SK-MEL-5 (cell line): ENCODE measurements at regions not wholly inside any gene's neighbourhood (a gene's known extent, or its start where the extent isn't known, plus 50 kb on each side); places are given as distances from the start of the nearest gene placed in this dataset.
"Not testable (repeated sequence)": the region's sequence is repeated elsewhere in the genome, so short reads cannot be mapped to it uniquely, and the experiment has no call there.

Source experiments
- DNase-seq: peaks from one replicate; pipeline ENCODE4 v3.0.0-alpha.2; 2016; ENCODE audit warnings: low read depth, low spot score
- in situ Hi-C: cut with HindIII; loops from 2 replicates; pipeline ENCODE4 v1.10.0; 2016; ENCODE audit warnings: low sequenced_read_pairs, high pct_unique_total_duplicates, low pct_unique_long_range_greater_than_20kb

DNA sequence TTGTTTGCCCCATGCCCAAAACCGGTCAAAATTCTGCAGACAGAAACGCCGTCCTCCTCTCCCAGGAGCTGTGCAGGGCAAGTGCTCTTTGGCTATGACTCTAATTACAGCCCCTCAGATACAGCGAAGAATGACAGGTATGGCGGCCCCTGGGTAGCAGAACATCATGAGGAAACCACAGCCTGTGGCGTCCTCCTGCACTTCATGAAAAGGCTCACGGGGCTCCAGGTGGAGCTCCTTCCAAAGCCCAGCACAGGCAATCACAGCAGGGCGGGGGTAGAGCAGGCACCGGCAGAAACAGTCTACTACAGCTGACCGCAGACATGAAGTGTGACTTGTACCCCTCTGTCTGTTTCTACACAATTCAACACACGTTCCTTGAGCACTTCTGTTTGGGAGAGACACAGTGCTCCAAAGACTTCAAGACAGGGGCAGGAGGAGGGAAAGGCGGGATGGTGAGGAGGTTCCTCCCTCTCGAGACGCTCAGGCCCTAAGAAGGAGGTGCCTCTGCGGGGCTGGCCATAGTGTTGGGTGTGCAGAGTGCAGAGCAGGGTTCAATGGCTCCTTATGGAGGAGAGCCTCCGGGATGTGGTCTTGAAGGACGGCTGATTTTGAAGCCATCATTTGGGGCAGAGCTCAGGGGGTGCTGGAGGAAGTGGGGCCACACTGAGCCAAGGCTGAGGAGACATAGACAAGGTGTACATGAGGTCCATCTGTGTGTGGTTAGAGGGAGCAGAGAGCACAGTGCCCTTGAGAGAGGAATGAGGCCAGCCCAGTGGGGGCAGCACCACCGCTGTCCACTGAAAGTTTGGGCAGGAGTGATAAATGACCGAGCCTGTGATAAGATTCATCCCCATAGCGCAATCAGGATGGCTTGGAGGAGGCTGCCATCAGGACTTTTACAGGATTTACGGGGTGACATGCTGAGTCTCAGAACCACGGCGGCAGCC lies 468.3 kb downstream of the EIPR1 start:
- in situ Hi-C loops = no loop called here
- no peak for DNase-seq

DNA sequence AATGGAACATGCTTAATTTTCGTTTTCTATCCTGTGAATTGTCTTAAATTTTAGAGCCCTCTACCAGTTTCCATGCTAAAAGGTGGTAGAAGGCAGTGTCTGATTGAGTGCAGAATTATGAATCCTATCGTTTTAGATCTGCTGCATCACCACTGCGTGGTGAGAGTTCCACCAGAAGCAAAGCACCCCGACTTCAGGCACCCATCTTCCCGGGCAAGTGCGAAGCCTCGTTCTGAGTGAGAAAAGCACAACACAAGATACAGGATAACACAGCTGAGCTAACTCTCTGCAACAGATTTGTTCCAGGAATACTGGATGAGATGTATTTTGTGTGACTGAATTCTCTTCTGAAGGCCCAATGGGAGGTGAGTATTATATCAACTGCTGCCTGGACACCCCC lies 471.5 kb downstream of the EIPR1 start:
- no peak for DNase-seq
- in situ Hi-C loops = no loop called here

DNA sequence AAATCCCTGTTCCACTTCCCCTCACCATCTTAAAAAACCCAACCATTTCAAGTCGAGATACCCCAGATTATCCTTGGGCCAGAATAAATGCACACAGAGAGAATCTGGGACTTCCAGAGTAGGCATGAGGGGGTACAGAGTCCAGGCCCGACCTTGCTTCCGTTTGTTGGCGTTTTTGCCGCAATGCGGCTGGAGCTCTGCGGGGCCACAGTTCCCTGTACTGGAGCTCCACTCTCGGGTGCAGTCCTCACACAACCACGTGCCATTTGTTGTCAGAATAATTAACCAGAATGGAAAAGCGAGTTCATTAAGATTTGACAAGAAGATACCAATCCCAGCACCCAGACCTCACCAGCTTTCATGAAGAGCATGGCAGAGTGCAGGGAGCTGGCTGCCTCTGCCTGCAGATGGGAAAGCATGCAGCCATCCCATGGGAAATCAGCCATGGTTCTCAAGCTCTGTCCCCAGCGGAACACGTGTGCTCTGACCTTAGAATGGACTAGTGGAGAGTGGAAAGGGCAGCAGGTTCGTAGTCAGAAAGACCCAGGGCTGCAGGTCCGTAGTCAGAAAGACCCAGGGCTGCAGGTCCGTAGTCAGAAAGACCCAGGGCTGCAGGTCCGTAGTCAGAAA lies 472.8 kb downstream of the EIPR1 start:
- no peak for DNase-seq
- in situ Hi-C loops = no loop called here

GRCh38 chr2:2902547-2903281 lies 474.9 kb downstream of the EIPR1 start:
- in situ Hi-C loops = no loop called here
- DNase-seq = no peak

DNA sequence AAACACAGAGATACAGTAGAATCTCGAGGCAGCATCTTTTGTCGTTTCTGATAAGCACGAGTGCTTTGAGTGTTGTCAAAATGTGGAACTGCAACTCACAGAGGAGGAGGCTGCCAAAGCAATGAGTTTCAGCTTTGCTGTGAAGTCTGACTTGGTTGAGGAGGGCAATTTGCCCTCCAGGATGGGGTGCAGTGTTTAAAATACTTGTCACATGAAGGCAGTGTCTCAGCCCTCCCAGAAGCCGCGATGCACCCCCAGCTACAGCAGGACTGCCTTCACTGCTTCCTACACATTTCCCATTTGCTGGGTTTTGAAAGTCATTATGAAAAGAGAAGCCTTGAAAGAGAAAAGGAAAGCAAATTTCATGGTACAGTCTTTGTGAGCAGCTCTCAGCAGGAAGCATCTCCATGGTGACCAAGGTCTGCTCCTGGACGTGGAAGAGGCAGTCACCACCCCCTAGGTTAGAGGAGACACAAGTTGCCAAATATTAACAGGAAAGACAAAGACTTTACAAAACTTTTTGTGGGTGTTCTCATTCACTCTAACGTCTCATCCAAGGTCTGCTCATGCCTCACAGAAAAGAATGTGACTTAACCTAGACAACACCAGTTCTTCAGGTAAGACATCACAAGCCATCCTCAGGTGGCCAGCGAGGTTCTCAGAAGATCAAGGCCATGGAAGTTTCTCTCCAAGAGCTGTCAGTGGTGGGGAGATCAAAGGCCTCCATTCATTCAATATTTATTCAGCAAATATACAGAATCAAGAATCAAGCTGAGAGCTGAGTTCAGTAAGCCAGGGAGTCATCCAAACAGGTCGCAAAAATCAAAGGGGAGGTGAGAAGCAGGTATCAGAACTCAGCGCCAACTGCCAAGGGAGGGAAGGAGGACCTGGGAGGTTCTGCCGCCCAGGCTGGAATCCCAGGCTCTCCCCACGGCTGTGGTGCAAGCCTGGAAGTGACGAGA lies 476.0 kb downstream of the EIPR1 start:
- in situ Hi-C loops = no loop called here
- no peak for DNase-seq

DNA sequence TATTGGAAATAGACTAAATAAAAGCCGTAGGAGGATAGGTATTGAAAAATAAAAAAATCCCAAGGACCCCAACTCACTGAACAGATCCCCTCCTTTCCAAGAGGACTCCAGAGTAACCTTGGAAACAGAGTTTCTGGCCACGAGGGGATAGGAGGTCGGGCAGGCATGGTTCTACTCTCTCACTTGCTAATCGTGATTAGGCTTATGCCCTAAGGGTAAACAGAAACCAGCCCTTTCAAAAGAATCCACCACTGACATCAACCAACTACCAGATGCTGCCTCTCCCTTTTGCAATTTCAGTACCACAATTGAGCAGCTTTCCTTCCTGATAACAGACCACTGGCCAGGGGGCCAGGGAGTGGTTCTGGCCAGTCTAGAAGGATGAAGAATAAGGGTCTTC lies 477.8 kb downstream of the EIPR1 start:
- peak; percentile 23 for DNase-seq
- in situ Hi-C loops = no loop called here

- in situ Hi-C loops = no loop called here
Measured at GRCh38 chr2:2898744-2899143, 478.9 kb downstream of the EIPR1 start.

GRCh38 chr2:2896643-2897042 lies 481.0 kb downstream of the EIPR1 start:
- in situ Hi-C loops = no loop called here
- DNase-seq = no peak

More at GRCh38 chr2:2898744-2899143, 478.9 kb downstream of the EIPR1 start:
- DNase-seq = no peak

DNA sequence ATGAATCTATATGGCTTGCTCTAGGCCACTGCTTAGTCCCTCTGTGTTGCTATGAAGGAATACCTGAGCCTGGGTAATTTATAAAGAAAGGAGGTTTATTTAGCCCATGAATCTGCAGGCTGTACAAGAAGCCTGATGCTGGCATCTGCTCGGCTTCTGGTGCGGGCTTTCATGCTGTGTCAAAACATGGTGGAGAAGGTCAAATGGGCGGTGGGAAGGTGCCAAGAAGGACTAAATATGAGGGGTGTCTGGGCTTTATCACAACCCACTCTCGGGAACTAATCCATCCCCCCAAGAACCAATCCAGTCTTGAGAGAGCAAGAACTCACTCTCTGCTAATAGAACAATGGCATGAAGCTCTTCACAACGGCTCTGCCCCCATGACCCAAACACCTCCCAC lies 481.6 kb downstream of the EIPR1 start:
- DNase-seq = no peak
- in situ Hi-C loops = no loop called here

DNA sequence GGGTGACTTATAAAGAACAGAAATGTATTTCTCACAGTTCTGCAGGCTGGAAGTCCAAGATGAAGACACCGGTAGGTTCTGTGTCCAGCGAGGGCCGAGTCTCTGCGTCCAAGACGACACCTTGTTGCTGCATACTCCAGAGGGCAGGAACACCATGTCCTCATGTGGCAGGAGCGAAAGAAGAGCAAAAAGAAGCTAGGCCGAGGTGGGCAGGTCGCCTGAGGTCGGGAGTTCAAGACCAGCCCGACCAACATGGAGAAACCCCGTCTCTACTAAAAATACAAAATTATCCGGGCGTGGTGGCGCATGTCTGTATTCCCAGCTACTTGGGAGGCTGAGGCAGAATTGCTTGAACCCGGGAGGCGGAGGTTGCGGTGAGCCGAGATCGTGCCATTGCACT lies 483.6 kb downstream of the EIPR1 start:
- in situ Hi-C loops, DNase-seq: not testable (repeated sequence)

DNA sequence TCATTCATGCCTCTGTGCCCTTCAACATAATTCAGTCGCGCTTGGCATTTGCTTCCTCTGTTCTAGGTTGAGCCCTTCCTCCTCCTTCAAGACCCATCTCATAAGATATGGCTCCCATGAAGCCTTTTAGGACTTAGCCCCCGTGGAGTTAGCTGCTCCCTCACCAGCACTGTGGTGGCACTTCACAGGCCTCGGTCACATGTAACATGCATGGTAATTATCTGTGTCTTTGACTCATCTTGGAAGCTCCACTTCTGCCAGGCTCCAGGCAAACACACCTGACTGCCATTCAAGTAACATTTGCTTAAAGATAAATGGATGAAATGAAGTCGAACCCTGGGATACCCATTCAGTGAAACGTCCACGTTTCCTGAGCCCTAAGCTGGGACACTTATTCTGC lies 484.7 kb downstream of the EIPR1 start:
- no peak for DNase-seq
- in situ Hi-C loops = no loop called here

GRCh38 chr2:2892378-2892777 lies 485.2 kb downstream of the EIPR1 start:
- in situ Hi-C loops = no loop called here
- DNase-seq = no peak

GRCh38 chr2:2890901-2891300 lies 486.7 kb downstream of the EIPR1 start:
- in situ Hi-C loops = no loop called here
- DNase-seq = no peak

DNA sequence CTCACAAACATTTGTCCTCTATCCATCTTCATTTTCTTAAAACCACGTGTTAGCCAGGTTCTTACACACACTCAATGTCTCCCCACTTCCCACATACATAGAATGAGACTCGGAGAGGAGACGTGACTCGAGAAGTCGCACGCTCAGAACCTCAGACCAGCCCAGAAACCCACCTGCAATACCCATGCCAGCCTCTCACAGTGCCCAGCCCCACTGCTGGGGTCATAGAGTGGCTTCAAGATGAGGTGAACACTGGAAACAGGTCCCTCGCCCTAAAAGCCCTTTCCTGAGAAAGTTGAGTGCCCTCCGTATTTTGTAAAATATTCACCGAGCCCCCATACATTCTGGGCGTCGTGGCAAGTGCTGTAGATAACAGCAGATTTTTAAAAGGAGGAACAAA lies 487.4 kb downstream of the EIPR1 start:
- in situ Hi-C loops = no loop called here
- no peak for DNase-seq

DNA sequence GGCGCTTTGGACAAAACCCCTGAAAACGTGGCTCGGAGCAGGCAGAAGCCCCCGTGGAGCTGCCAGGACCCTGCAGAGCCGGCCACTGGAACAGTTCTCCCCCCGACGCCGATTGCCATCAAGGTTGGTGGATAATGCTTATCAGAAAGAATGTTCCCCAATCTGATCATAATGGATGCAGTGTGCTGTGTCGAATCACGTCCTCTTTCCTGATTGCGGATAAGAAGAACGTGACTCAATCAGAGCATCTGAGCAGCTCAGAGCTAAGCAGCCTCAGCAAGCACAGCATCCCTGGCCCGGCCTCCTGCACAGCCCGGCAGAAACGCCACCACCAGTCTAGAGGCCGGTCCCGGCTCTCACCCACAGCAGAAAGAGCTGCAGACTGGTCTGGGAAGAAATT lies 488.0 kb downstream of the EIPR1 start:
- no peak for DNase-seq
- in situ Hi-C loops = no loop called here

- in situ Hi-C loops = no loop called here
- no peak for DNase-seq
Measured at GRCh38 chr2:2889141-2889540, 488.5 kb downstream of the EIPR1 start.

DNA sequence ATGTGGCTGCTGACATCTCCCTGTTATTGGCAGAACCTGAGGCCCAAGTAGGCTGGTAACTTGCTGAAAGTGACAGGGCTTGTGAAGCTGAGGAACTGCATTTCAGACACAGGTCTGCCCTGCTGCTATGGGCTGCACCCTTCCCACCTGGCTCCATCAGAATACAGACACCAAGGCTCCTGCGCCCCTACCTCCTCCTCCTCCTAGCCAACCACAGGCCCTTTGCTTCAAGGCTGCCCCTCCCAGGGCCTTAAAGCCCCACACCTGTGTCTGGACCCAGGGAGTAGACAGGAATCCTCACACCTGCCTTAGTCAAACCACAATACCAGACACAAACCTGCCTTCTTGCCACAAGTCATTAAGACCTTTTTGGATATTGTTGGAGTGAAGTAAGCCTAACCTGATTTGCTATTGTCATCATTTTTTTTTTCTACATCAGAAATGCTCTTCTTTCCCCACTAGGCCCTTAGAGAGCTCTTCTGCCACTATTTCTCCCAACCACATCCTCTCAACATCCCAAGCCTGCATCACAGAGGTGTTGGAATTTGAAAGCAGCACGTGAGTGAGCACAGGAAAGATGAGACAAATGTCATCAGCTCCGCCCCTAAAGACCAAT lies 489.7 kb downstream of the EIPR1 start:
- no peak for DNase-seq
- in situ Hi-C loops = no loop called here
